Ascending aorta (tissue), 2 donors: ENCODE measurements at regions not wholly inside any gene's neighbourhood (a gene's known extent, or its start where the extent isn't known, plus 50 kb on each side); places are given as distances from the start of the nearest gene placed in this dataset.

Experiments
- DNase-seq, 2 donors: peaks; one replicate each; pipeline ENCODE4 v3.0.0-alpha.2; 2019; ENCODE audit warnings: low spot score in 2 of 2
- H3K27ac ChIP-seq, 2 donors: fragments of 200-600 bp; sonication (generic); one replicate each; pipeline ENCODE4 v1.5.1; 2016 to 2017; ENCODE audit warnings: mild to moderate bottlenecking in 1 of 2
- H3K27me3 ChIP-seq: fragments of 200-600 bp; sonication (generic); one replicate; pipeline ENCODE4 v1.5.1; 2017
- H3K36me3 ChIP-seq, 2 donors: fragments of 200-600 bp; sonication (generic); one replicate each; pipeline ENCODE4 v1.5.1; 2016
- H3K4me1 ChIP-seq, 2 donors: fragments of 200-600 bp; sonication (generic); one replicate each; pipeline ENCODE4 v1.5.1; 2016 to 2017; ENCODE audit warnings: mild to moderate bottlenecking in 1 of 2
- H3K4me3 ChIP-seq, 2 donors: fragments of 200-600 bp; sonication (generic); one replicate each; pipeline ENCODE4 v1.5.1; 2016 to 2017; ENCODE audit warnings: mild to moderate bottlenecking in 1 of 2
- H3K9me3 ChIP-seq, 2 donors: fragments of 200-600 bp; sonication (generic); one replicate each; pipeline ENCODE4 v1.5.1; 2016
- CTCF ChIP-seq, 3 experiments: fragments of 200-600 bp in 2 of 3; fragments of 450-650 bp in 1 of 3; sonication (generic) in 2 of 3; IDR thresholded peaks; one replicate each; pipeline ENCODE4 v1.5.1; 2016 to 2019; ENCODE audit warnings: antibody characterized with exemption in 3 of 3, mild to moderate bottlenecking in 1 of 3, moderate library complexity in 1 of 3
- intact Hi-C: fragments of 100-400 bp; cut with DNase I; formaldehyde crosslinking; loops from one replicate; pipeline ENCODE4 v1.15.1; 2023

GRCh38 chr22:48464246-48464645 is 1363.4 kb downstream of the BRD1 start:
- no peaks in the 10 kb centered on the region for H3K27me3 ChIP-seq
- H3K4me1 ChIP-seq, result no peaks in the 10 kb centered on the region
- no peaks in the 10 kb centered on the region for H3K9me3 ChIP-seq
- DNase-seq, result no peak
- intact Hi-C loops, result no loop called here
- no peaks in the 10 kb centered on the region for H3K36me3 ChIP-seq
- H3K27ac ChIP-seq, result no peak overlapping the region
- no peak overlapping the region for H3K4me3 ChIP-seq
- no peak for TF ChIP-seq CTCF (IDR thresholded peaks at IDR 0.05)

GRCh38 chr22:48459859-48460823 is 1367.5 kb downstream of the BRD1 start:
- Histone ChIP-seq H3K4me3 (no peak overlapping the region), H3K4me1 (no peaks in the 10 kb centered on the region), H3K27ac (no peak overlapping the region), H3K27me3 (no peaks in the 10 kb centered on the region), H3K9me3 (no peaks in the 10 kb centered on the region), H3K36me3 (no peaks in the 10 kb centered on the region)
- no peak for TF ChIP-seq CTCF (IDR thresholded peaks at IDR 0.05)
- DNase-seq, result no peak
- intact Hi-C loops, result no loop called here

GRCh38 chr22:48459259-48459658 is 1368.4 kb downstream of the BRD1 start:
- no peak overlapping the region for H3K27ac ChIP-seq
- intact Hi-C loops, result no loop called here
- H3K9me3 ChIP-seq, result no peaks in the 10 kb centered on the region
- no peaks in the 10 kb centered on the region for H3K36me3 ChIP-seq
- H3K27me3 ChIP-seq, result no peaks in the 10 kb centered on the region
- H3K4me1 ChIP-seq, result no peaks in the 10 kb centered on the region
- H3K4me3 ChIP-seq, result no peak overlapping the region
- no peak for DNase-seq
- TF ChIP-seq CTCF (IDR thresholded peaks at IDR 0.05), result no peak

- Histone ChIP-seq H3K36me3 (no peaks in the 10 kb centered on the region), H3K9me3 (no peaks in the 10 kb centered on the region), H3K4me1 (no peaks in the 10 kb centered on the region), H3K27me3 (no peaks in the 10 kb centered on the region), H3K4me3 (no peak overlapping the region), H3K27ac (no peak overlapping the region)
- no peak for DNase-seq
- intact Hi-C loops, result no loop called here
- no peak for TF ChIP-seq CTCF (IDR thresholded peaks at IDR 0.05)
These were observed 1371.2 kb downstream of the BRD1 start for GRCh38 chr22:48456449-48456848.

- intact Hi-C loops, result no loop called here
- H3K4me3 ChIP-seq, result no peak overlapping the region
- H3K9me3 ChIP-seq, result no peaks in the 10 kb centered on the region
- H3K27me3 ChIP-seq, result no peaks in the 10 kb centered on the region
- no peak for TF ChIP-seq CTCF (IDR thresholded peaks at IDR 0.05)
- DNase-seq, result no peak
- no peak overlapping the region for H3K27ac ChIP-seq
- H3K36me3 ChIP-seq, result no peaks in the 10 kb centered on the region
- no peaks in the 10 kb centered on the region for H3K4me1 ChIP-seq
These were observed 1373.8 kb downstream of the BRD1 start for GRCh38 chr22:48453751-48454485.
